Stimulated activated CD4-positive, alpha-beta T cell treated with anti-CD3 and anti-CD28 coated beads, Interleukin-4, amount 100 ng/mL, for 48 hours (primary cell): ENCODE measurements at regions not wholly inside any gene's neighbourhood (a gene's known extent, or its start where the extent isn't known, plus 50 kb on each side); places are given as distances from the start of the nearest gene placed in this dataset.
"Not testable (repeated sequence)": the region's sequence is repeated elsewhere in the genome, so short reads cannot be mapped to it uniquely, and the experiment has no call there.

Experiments used
- DNase-seq, 2 donors: peaks; one replicate each; pipeline ENCODE4 v3.0.0-alpha.2; 2020; ENCODE audit warnings: low read depth in 2 of 2

- no peak for DNase-seq
These were observed 266.1 kb upstream of the ANXA10 start for GRCh38 chr4:167826281-167826680.

- no peak for DNase-seq
These were observed 260.5 kb upstream of the ANXA10 start for GRCh38 chr4:167831855-167832254.

GRCh38 chr4:167838686-167839085, 253.7 kb upstream of the ANXA10 start:
- DNase-seq: no peak

- no peak for DNase-seq
These were observed 249.8 kb upstream of the ANXA10 start for GRCh38 chr4:167842487-167842886.

GRCh38 chr4:167854881-167855280, 237.5 kb upstream of the ANXA10 start:
- DNase-seq: no peak

GRCh38 chr4:167858127-167858526, 234.2 kb upstream of the ANXA10 start:
- not testable (repeated sequence) for DNase-seq

- DNase-seq: no peak
These were observed 225.1 kb upstream of the ANXA10 start for GRCh38 chr4:167867191-167867590.

- DNase-seq: no peak
These were observed 224.2 kb upstream of the ANXA10 start for GRCh38 chr4:167868163-167868562.

- DNase-seq: no peak
These were observed 218.8 kb upstream of the ANXA10 start for GRCh38 chr4:167873496-167873895.

GRCh38 chr4:167876091-167876490, 216.2 kb upstream of the ANXA10 start:
- not testable (repeated sequence) for DNase-seq

- DNase-seq: not testable (repeated sequence)
These were observed 214.5 kb upstream of the ANXA10 start for GRCh38 chr4:167877826-167878225.

- no peak for DNase-seq
These were observed 209.1 kb upstream of the ANXA10 start for GRCh38 chr4:167883266-167883665.

- no peak for DNase-seq
These were observed 207.3 kb upstream of the ANXA10 start for GRCh38 chr4:167885071-167885470.

GRCh38 chr4:167885872-167886271, 206.5 kb upstream of the ANXA10 start:
- DNase-seq: no peak

GRCh38 chr4:167887726-167888125, 204.6 kb upstream of the ANXA10 start:
- DNase-seq: no peak

- no peak for DNase-seq
These were observed 202.1 kb upstream of the ANXA10 start for GRCh38 chr4:167890226-167890625.

- DNase-seq: no peak
These were observed 198.8 kb upstream of the ANXA10 start for GRCh38 chr4:167893531-167893930.

GRCh38 chr4:167896260-167896659, 196.1 kb upstream of the ANXA10 start:
- not testable (repeated sequence) for DNase-seq

- DNase-seq: no peak
These were observed 195.2 kb upstream of the ANXA10 start for GRCh38 chr4:167897116-167897515.

GRCh38 chr4:167903291-167903721, 189.0 kb upstream of the ANXA10 start:
- DNase-seq: no peak

- DNase-seq: no peak
These were observed 185.5 kb upstream of the ANXA10 start for GRCh38 chr4:167906851-167907250.

GRCh38 chr4:167908816-167909215, 183.5 kb upstream of the ANXA10 start:
- DNase-seq: no peak

- not testable (repeated sequence) for DNase-seq
These were observed 179.8 kb upstream of the ANXA10 start for GRCh38 chr4:167912535-167912934.

- DNase-seq: no peak
These were observed 174.3 kb upstream of the ANXA10 start for GRCh38 chr4:167918077-167918476.

GRCh38 chr4:167930166-167930565, 162.2 kb upstream of the ANXA10 start:
- no peak for DNase-seq
